ENCODE measurements at regions not wholly inside any gene's neighbourhood (a gene's known extent, or its start where the extent isn't known, plus 50 kb on each side); places are given as distances from the start of the nearest gene placed in this dataset.

DNA sequence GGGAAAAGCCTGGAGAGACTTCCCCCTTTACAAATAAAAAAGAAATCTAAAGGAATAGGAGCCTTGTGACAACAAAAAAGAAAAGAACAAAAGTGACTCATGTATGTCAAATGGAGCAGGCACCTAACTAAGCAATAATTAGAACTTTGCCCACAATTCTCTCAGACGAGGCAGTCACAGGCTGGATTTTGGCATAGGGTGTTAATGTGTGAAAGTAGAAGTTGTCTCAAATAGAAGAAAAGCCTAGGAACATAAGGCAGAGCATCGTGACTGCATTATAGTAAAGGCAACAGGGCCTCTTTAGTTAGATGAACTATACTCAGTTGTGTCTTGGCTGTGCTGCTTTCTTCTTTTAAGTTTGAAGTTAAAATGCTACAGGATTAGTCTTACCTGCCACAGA is 219.9 kb upstream of the TMEM161B start:
- Histone ChIP-seq H3K27me3 (replicated peaks in 1 of 2; ENCODE audit: control insufficient read depth in 2 of 2, insufficient read depth in 2 of 2, low read length in 1 of 2) (no peaks in the 10 kb centered on the region; a peak in 1 of 4 replicates), H3K9me3 (replicated peaks; ENCODE audit: control insufficient read depth, insufficient read depth, low read length) (no peaks in the 10 kb centered on the region), H3K9ac (ENCODE audit: control insufficient read depth, insufficient read depth, low read length) (no peak overlapping the region), H3K4me1 (ENCODE audit: control insufficient read depth, insufficient read depth, low read length) (no peaks in the 10 kb centered on the region), H3K4me3 (no peak overlapping the region), H2AFZ (ENCODE audit: control insufficient read depth, low read depth, low read length) (no peak overlapping the region), H3K4me2 (ENCODE audit: control insufficient read depth, insufficient read depth) (no peak overlapping the region), H3K27ac (ENCODE audit: control insufficient read depth, insufficient read depth) (no peak overlapping the region), H3K79me2 (ENCODE audit: control insufficient read depth, insufficient read depth, low read length) (no peaks in the 10 kb centered on the region), H4K20me1 (ENCODE audit: control insufficient read depth, insufficient read depth) (no peaks in the 10 kb centered on the region), H3K36me3 (ENCODE audit: control insufficient read depth in 2 of 2, insufficient read depth in 2 of 2, low read length in 1 of 2) (no peaks in the 10 kb centered on the region)
- in situ Hi-C loops (cut with MboI): no loop called here
- RAD21 ChIA-PET (ENCODE audit: unreplicated experiment): no interaction called here
- DNase-seq (ENCODE audit: low read depth, low spot score) (no peak), FAIRE-seq (no peak), ATAC-seq (no peak)
- WGBS (ENCODE audit: insufficient coverage, insufficient replicate concordance, low lambda C conversion rate, missing lambda C conversion rate): 0% methylated on average over 2 of the region's 2 CpGs
- intact Hi-C loops (cut with micrococcal nuclease; ENCODE audit: unreplicated experiment): no loop called here
- POLR2A ChIA-PET: no interaction called here
- no TSS peak for BruUV-seq (replicated peaks)
- SMC1A ChIA-PET (ENCODE audit: uncharacterized antibody, unreplicated experiment): no interaction called here
- CTCF ChIA-PET: no interaction called here
- TF ChIP-seq NFYB (IDR thresholded peaks at IDR 0.05; ENCODE audit: insufficient read depth, low read depth, low read length) (no peak), FOXK2 (IDR thresholded peaks at IDR 0.05) (no peak), RBBP5 (conservative IDR thresholded peaks at IDR 0.05) (no peak), CBX5 (IDR thresholded peaks at IDR 0.05; ENCODE audit: low read depth) (no peak), RUNX3 (IDR thresholded peaks at IDR 0.05; ENCODE audit: low read length) (no peak), NBN (IDR thresholded peaks at IDR 0.05) (no peak), ATF7 (IDR thresholded peaks at IDR 0.05; ENCODE audit: low read depth) (no peak), MTA2 (IDR thresholded peaks at IDR 0.05; ENCODE audit: low read depth) (no peak), FOXM1 (IDR thresholded peaks at IDR 0.05; ENCODE audit: low read depth, low read length) (no peak), SMARCA5 (IDR thresholded peaks at IDR 0.05) (no peak)
- TF ChIP-seq, protein P1, sequence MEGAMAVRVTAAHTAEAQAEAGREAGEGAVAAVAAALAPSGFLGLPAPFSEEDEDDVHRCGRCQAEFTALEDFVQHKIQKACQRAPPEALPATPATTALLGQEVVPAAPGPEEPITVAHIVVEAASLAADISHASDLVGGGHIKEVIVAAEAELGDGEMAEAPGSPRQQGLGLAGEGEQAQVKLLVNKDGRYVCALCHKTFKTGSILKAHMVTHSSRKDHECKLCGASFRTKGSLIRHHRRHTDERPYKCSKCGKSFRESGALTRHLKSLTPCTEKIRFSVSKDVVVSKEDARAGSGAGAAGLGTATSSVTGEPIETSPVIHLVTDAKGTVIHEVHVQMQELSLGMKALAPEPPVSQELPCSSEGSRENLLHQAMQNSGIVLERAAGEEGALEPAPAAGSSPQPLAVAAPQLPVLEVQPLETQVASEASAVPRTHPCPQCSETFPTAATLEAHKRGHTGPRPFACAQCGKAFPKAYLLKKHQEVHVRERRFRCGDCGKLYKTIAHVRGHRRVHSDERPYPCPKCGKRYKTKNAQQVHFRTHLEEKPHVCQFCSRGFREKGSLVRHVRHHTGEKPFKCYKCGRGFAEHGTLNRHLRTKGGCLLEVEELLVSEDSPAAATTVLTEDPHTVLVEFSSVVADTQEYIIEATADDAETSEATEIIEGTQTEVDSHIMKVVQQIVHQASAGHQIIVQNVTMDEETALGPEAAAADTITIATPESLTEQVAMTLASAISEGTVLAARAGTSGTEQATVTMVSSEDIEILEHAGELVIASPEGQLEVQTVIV (IDR thresholded peaks at IDR 0.05; ENCODE audit: borderline replicate concordance, partially characterized antibody): no peak
- TF ChIP-seq, protein P2, sequence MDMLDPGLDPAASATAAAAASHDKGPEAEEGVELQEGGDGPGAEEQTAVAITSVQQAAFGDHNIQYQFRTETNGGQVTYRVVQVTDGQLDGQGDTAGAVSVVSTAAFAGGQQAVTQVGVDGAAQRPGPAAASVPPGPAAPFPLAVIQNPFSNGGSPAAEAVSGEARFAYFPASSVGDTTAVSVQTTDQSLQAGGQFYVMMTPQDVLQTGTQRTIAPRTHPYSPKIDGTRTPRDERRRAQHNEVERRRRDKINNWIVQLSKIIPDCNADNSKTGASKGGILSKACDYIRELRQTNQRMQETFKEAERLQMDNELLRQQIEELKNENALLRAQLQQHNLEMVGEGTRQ (IDR thresholded peaks at IDR 0.05; ENCODE audit: borderline replicate concordance, low read depth, low read length): no peak
- TF ChIP-seq, protein P3, sequence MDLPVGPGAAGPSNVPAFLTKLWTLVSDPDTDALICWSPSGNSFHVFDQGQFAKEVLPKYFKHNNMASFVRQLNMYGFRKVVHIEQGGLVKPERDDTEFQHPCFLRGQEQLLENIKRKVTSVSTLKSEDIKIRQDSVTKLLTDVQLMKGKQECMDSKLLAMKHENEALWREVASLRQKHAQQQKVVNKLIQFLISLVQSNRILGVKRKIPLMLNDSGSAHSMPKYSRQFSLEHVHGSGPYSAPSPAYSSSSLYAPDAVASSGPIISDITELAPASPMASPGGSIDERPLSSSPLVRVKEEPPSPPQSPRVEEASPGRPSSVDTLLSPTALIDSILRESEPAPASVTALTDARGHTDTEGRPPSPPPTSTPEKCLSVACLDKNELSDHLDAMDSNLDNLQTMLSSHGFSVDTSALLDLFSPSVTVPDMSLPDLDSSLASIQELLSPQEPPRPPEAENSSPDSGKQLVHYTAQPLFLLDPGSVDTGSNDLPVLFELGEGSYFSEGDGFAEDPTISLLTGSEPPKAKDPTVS (IDR thresholded peaks at IDR 0.05; ENCODE audit: low read depth, low read length): no peak
- TF ChIP-seq, protein P4, sequence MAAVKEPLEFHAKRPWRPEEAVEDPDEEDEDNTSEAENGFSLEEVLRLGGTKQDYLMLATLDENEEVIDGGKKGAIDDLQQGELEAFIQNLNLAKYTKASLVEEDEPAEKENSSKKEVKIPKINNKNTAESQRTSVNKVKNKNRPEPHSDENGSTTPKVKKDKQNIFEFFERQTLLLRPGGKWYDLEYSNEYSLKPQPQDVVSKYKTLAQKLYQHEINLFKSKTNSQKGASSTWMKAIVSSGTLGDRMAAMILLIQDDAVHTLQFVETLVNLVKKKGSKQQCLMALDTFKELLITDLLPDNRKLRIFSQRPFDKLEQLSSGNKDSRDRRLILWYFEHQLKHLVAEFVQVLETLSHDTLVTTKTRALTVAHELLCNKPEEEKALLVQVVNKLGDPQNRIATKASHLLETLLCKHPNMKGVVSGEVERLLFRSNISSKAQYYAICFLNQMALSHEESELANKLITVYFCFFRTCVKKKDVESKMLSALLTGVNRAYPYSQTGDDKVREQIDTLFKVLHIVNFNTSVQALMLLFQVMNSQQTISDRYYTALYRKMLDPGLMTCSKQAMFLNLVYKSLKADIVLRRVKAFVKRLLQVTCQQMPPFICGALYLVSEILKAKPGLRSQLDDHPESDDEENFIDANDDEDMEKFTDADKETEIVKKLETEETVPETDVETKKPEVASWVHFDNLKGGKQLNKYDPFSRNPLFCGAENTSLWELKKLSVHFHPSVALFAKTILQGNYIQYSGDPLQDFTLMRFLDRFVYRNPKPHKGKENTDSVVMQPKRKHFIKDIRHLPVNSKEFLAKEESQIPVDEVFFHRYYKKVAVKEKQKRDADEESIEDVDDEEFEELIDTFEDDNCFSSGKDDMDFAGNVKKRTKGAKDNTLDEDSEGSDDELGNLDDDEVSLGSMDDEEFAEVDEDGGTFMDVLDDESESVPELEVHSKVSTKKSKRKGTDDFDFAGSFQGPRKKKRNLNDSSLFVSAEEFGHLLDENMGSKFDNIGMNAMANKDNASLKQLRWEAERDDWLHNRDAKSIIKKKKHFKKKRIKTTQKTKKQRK (IDR thresholded peaks at IDR 0.05; ENCODE audit: low read depth, low read length): no peak
- TF ChIP-seq, protein P5, sequence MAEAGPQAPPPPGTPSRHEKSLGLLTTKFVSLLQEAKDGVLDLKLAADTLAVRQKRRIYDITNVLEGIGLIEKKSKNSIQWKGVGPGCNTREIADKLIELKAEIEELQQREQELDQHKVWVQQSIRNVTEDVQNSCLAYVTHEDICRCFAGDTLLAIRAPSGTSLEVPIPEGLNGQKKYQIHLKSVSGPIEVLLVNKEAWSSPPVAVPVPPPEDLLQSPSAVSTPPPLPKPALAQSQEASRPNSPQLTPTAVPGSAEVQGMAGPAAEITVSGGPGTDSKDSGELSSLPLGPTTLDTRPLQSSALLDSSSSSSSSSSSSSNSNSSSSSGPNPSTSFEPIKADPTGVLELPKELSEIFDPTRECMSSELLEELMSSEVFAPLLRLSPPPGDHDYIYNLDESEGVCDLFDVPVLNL (IDR thresholded peaks at IDR 0.05; ENCODE audit: low read depth, low read length): no peak

All from GM12878 (cell line).